ENCODE measurements at regions not wholly inside any gene's neighbourhood (a gene's known extent, or its start where the extent isn't known, plus 50 kb on each side); places are given as distances from the start of the nearest gene placed in this dataset.
"Not testable (repeated sequence)": the region's sequence is repeated elsewhere in the genome, so short reads cannot be mapped to it uniquely, and the experiment has no call there.

DNA sequence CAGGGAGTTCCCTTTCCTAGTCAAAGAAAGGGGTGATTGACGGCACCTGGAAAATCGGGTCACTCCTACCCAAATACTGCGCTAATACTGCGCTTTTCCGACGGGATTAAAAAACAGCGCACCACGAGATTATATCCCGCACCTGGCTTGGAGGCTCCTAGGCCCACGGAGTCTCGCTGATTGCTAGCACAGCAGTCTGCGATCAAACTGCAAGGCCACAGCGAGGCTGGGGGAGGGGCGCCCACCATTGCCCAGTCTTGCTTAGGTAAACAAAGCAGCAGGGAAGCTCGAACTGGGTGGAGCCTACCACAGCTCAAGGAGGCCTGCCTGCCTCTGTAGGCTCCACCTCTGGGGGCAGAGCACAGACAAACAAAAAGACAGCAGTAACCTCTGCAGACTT lies 504.1 kb downstream of the HTR1B start:
- H3K4me1 ChIP-seq (replicated peaks in 1 of 2); in situ Hi-C loops (cut with MboI; ENCODE audit: low pct_unique_long_range_greater_than_20kb in 2 of 9, low sequenced_read_pairs in 9 of 9, unreplicated experiment in 9 of 9); H3K4me3 ChIP-seq; ATAC-seq (replicated peaks in 6 of 8); H3K27ac ChIP-seq: not testable (repeated sequence)
- WGBS, 10 experiments = 75 to 100% (median 91%) methylated on average over 1 to 6 of the region's 15 CpGs; no CpG with 5 or more reads in 5 of the 10 experiments

DNA sequence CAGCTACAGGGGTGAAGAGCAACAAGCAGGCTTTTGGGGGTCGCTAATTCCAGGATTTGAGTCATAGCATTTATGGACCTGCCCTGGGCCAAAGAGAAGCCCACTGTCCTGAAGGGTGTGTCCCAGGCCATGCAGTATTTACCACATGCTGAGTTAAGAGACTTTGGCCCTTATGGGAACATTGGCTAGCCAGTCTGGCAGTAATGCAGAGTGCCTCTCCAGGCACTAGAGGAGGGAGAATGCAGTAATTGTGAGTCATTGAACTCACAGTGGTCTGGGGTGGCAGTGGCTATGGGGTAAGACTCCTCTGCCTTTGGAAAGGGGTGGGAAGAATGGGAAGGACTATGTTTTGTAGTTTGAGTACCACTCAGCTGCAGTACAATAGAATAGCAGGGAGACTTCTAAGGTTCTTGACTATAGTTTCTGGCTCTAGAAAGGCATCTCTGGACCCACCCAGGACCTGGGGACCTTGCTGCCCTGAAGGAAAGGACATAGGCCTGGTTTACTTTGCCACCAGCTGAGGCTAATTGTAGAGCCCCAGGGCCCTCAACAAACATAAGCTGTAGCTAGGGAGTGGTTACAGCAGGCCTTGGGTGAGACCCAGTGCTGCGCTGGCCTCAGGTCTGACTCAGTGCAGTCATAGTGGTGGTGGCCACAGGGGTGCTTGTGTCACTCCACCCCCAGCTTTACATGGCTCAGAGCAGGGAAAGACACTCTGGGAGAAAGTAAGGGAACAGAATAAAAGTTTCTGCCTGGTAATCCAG lies 520.9 kb downstream of the HTR1B start:
- ATAC-seq (replicated peaks in 6 of 8) = peak in 2 of 8 experiments; percentile 88 to 92
- in situ Hi-C loops (cut with MboI; ENCODE audit: low pct_unique_long_range_greater_than_20kb in 2 of 9, low sequenced_read_pairs in 9 of 9, unreplicated experiment in 9 of 9) = no loop called here
- no peak overlapping the region for H3K4me3 ChIP-seq
- no peak overlapping the region for H3K27ac ChIP-seq
- no peaks in the 10 kb centered on the region for H3K4me1 ChIP-seq (replicated peaks in 1 of 2)
- WGBS, 10 experiments = 0 to 100% (median 80%) methylated on average over 1 to 2 of the region's 2 CpGs; no CpG with 5 or more reads in 5 of the 10 experiments

DNA sequence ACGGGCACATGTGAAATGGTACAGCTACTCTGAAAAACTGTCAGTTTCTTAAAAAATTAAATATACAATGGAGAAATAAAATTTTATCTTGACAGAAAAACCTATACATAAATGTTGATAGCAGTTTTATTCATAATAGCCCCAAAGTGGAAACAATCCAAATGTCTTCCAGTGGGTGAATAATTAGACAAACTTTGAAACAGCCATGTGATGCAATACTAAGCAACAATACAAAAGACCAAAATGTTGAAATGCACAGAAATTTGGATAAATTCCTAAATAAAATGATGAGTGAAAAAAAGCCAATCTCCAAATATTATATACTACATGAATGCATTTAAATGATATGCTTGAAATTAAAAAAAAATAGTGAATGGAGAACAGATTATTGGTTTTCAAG lies 523.1 kb downstream of the HTR1B start:
- ATAC-seq (replicated peaks in 6 of 8) = no peak
- Histone ChIP-seq H3K4me3 (no peak overlapping the region), H3K27ac (no peak overlapping the region), H3K4me1 (replicated peaks in 1 of 2) (no peaks in the 10 kb centered on the region)
- in situ Hi-C loops (cut with MboI; ENCODE audit: low pct_unique_long_range_greater_than_20kb in 2 of 9, low sequenced_read_pairs in 9 of 9, unreplicated experiment in 9 of 9) = no loop called here
- 68 to 100% (median 83%) methylated on average over 1 of the region's 1 CpG; no CpG with 5 or more reads in 3 of the 10 experiments for WGBS, 10 experiments

DNA sequence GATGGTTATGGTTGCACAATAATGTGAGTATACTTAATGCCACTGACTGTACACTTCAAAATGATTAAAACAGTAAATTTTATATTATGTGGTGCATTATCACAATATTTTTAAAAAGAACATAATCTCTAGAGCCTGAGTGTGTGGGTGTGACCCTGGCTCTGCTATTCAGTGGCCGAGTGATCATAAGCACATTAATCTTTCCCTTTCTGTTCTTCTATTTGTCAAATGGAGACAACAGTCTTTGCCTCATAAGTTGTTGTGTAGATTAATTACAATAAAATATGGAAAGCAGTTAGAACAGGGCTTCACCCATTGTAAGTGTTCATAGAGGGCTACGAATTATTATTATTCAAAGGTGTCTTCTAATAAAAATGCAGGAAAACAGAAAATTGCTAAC lies 548.6 kb downstream of the HTR1B start:
- H3K4me1 ChIP-seq (replicated peaks in 1 of 2) = peaks cover 3 to 5% of the 10 kb centered on the region in 2 donors
- WGBS, 10 experiments = 25 to 90% (median 67%) methylated on average over 1 to 2 of the region's 2 CpGs; no CpG with 5 or more reads in 1 of the 10 experiments
- in situ Hi-C loops (cut with MboI; ENCODE audit: low pct_unique_long_range_greater_than_20kb in 2 of 9, low sequenced_read_pairs in 9 of 9, unreplicated experiment in 9 of 9) = no loop called here
- ATAC-seq (replicated peaks in 6 of 8) = peak in 6 of 8 experiments; percentile 24 to 71 (median 60)
- H3K4me3 ChIP-seq = no peak overlapping the region
- no peak overlapping the region for H3K27ac ChIP-seq

DNA sequence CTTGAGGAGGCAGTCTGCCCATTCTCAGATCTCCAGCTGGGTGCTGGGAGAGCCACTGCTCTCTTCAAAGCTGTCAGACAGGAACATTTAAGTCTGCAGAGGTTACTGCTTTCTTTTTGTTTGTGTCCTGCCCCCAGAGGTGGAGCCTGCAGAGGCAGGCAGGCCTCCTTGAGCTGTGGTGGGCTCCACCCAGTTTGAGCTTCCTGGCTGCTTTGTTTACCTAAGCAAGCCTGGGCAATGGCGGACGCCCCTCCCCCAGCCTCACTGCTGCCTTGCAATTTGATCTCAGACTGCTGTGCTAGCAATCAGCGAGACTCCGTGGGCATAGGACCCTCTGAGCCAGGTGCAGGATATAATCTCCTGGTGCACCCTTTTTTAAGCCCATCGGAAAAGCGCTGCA lies 557.8 kb downstream of the HTR1B start:
- H3K27ac ChIP-seq; in situ Hi-C loops (cut with MboI; ENCODE audit: low pct_unique_long_range_greater_than_20kb in 2 of 9, low sequenced_read_pairs in 9 of 9, unreplicated experiment in 9 of 9); ATAC-seq (replicated peaks in 6 of 8); H3K4me1 ChIP-seq (replicated peaks in 1 of 2); H3K4me3 ChIP-seq: not testable (repeated sequence)
- no CpG with 5 or more reads among the region's 6 CpGs for WGBS, 10 experiments

DNA sequence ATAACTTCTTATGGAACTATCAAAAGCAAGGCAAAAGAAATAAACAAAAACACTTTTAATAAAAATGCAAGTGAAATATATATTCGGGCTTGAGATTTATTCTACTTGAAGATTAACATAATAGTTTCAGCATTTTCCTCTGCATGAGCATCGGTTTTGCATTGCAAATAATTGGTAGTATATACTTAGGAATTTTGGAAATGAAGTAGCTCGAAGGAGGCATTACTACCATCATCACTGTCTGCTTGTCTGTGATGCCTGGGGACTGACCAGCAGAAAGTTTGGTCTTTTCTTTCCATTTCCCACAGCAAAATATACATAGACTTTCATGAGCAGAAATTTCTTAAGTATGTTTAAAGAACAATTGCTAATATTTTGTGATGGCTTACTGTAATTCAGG lies 570.7 kb downstream of the HTR1B start:
- in situ Hi-C loops (cut with MboI; ENCODE audit: low pct_unique_long_range_greater_than_20kb in 2 of 9, low sequenced_read_pairs in 9 of 9, unreplicated experiment in 9 of 9) = no loop called here
- H3K27ac ChIP-seq = no peak overlapping the region
- WGBS, 10 experiments = 0 to 92% (median 56%) methylated on average over 1 to 3 of the region's 3 CpGs; no CpG with 5 or more reads in 1 of the 10 experiments
- H3K4me1 ChIP-seq (replicated peaks in 1 of 2) = no peaks in the 10 kb centered on the region
- H3K4me3 ChIP-seq = no peak overlapping the region
- ATAC-seq (replicated peaks in 6 of 8) = peak in 3 of 8 experiments; percentile 47 to 82 (median 66)

DNA sequence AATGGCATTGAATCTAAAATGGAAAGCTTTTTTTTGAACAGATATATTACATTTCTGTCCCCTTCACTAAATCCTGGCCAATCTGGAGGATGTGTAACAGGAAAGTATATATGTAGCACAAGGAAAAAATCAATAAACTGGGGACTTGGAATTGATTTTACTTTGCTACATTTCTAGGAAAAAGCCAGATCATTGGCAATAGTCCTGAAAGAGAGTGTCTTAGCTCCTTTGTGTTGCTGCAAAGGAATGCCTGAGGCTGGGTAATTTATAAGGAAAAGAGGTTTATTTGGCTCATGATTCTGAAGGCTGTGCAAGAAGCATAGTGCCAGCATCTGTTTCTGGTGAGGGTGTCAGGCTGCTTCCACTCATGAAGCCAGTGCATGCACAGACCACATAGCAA lies 574.9 kb downstream of the HTR1B start:
- no peak for ATAC-seq (replicated peaks in 6 of 8)
- no peak overlapping the region for H3K27ac ChIP-seq
- H3K4me3 ChIP-seq = no peak overlapping the region
- in situ Hi-C loops (cut with MboI; ENCODE audit: low pct_unique_long_range_greater_than_20kb in 2 of 9, low sequenced_read_pairs in 9 of 9, unreplicated experiment in 9 of 9) = no loop called here
- H3K4me1 ChIP-seq (replicated peaks in 1 of 2) = peaks cover 0 to 10% of the 10 kb centered on the region in 2 donors

DNA sequence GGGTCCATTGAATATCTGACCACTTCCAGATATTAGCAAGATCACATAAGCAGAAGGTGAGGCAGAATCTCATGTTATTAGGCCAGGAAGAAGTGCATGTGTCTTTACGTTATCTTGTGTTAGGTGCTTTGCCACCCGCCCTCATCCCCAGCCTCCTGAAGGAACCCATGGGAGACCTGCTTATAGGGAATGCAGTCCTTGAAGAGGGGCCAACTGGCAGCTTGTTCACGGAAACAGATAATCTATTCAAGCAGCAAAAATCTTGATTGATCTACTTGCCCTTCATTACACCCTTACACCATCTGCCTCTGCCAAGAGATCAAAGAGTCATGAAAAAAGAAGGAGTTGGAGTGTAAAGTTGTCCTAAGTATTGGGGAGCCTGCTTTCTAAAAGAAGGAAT lies 576.4 kb downstream of the HTR1B start:
- Histone ChIP-seq H3K4me1 (replicated peaks in 1 of 2) (peaks cover 0 to 10% of the 10 kb centered on the region in 2 donors), H3K4me3 (no peak overlapping the region), H3K27ac (no peak overlapping the region)
- 0 to 80% (median 38%) methylated on average over 1 to 3 of the region's 3 CpGs; no CpG with 5 or more reads in 4 of the 10 experiments for WGBS, 10 experiments
- no peak for ATAC-seq (replicated peaks in 6 of 8)
- in situ Hi-C loops (cut with MboI; ENCODE audit: low pct_unique_long_range_greater_than_20kb in 2 of 9, low sequenced_read_pairs in 9 of 9, unreplicated experiment in 9 of 9) = no loop called here

DNA sequence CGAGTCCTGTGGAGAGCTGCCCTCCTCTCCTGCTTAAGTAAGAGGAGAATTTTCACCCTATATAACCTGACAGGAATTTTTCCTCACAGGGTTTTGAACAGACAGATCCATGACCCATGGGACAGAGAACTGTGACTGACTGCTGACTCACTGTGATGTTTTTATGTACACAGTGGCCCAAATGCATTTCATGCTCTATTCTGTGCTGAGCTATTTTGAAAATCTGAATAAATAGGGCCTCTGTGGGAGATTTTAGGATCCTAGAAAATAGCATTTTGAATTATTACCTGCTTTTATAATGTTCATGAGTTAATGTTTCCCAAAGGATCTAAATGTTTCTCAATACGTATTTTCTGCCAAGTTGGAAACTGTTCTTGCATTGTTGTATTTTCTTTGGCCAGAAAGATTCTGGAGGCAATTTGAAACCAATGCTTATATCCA lies 577.4 kb downstream of the HTR1B start:
- peak in 4 of 8 experiments; percentile 38 to 94 (median 70) for ATAC-seq (replicated peaks in 6 of 8)
- in situ Hi-C loops (cut with MboI; ENCODE audit: low pct_unique_long_range_greater_than_20kb in 2 of 9, low sequenced_read_pairs in 9 of 9, unreplicated experiment in 9 of 9) = no loop called here
- no peak overlapping the region for H3K4me3 ChIP-seq
- H3K4me1 ChIP-seq (replicated peaks in 1 of 2) = peaks cover 0 to 10% of the 10 kb centered on the region in 2 donors
- H3K27ac ChIP-seq = no peak overlapping the region
- 0 to 100% (median 68%) methylated on average over 1 to 2 of the region's 2 CpGs; no CpG with 5 or more reads in 2 of the 10 experiments for WGBS, 10 experiments

DNA sequence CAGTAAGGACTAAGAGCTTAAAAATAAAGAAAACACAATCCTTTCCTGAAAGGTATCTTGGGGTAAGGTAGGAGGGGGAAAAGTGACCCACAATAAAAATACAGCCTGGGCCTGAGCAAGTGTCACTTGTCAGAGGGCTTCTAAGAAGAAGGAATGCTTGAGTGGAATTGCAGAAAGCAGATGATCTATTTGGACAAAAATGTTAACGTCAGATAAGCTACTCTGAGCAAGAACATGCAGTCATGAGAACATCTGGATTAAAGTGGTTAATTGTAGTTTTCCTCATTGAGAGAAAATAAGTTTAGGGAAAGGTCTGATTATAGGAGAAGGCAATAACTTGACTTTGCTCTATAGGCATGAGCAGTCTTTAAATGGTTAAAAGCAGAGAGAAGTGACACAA lies 581.9 kb downstream of the HTR1B start:
- in situ Hi-C loops (cut with MboI; ENCODE audit: low pct_unique_long_range_greater_than_20kb in 2 of 9, low sequenced_read_pairs in 9 of 9, unreplicated experiment in 9 of 9) = no loop called here
- ATAC-seq (replicated peaks in 6 of 8) = no peak
- no peak overlapping the region for H3K27ac ChIP-seq
- WGBS, 10 experiments = 40 to 100% (median 91%) methylated on average over 1 of the region's 1 CpG
- H3K4me3 ChIP-seq = no peak overlapping the region
- H3K4me1 ChIP-seq (replicated peaks in 1 of 2) = peaks cover 0 to 10% of the 10 kb centered on the region in 2 donors

DNA sequence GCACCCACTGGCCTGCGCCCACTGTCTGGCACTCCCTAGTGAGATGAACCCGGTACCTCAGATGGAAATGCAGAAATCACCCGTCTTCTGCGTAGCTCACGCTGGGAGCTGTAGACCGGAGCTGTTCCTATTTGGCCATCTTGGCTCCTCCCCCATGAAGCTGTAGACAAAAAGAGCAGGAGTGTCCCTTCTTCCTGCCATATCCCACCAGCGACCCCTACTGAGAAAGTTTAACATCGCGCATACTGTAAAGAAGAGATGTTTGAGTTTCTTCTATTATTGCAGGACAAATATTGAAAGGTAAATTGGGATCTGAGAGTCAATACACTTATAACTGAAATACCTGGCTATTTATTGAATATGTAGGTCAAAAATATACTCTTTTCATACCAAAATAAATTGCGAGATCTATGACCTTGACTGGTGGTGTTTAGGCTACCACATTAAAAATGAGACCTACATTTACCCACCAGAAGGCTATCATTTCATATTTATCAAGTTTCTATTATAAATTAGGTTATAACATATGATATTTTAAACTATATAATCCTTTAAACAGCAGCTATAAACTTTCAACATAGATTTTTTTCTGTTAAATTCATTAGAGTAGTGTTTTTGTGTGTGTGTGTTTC lies 586.3 kb downstream of the HTR1B start:
- Histone ChIP-seq H3K27ac (no peak overlapping the region), H3K4me3 (peak overlapping the region in 4 of 5 donors; percentile 8 to 41 (median 27)), H3K4me1 (replicated peaks in 1 of 2) (no peaks in the 10 kb centered on the region)
- ATAC-seq (replicated peaks in 6 of 8) = peak in 6 of 8 experiments; percentile 54 to 100 (median 90)
- 0 to 100% (median 63%) methylated on average over 1 to 4 of the region's 10 CpGs; no CpG with 5 or more reads in 2 of the 10 experiments for WGBS, 10 experiments
- in situ Hi-C loops (cut with MboI; ENCODE audit: low pct_unique_long_range_greater_than_20kb in 2 of 9, low sequenced_read_pairs in 9 of 9, unreplicated experiment in 9 of 9) = no loop called here

DNA sequence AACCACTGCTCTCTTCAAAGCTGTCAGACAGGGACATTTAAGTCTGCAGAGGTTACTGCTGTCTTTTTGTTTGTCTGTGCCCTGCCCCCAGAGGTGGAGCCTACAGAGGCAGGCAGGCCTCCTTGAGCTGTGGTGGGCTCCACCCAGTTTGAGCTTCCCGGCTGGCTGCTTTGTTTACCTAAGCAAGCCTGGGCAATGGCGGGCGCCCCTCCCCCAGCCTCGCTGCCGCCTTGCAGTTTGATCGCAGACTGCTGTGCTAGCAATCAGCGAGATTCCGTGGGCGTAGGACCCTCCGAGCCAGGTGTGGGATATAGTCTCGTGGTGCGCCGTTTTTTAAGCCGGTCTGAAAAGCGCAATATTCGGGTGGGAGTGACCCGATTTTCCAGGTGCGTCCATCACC lies 586.9 kb downstream of the HTR1B start:
- peak in 3 of 8 experiments; percentile 16 to 53 (median 46) for ATAC-seq (replicated peaks in 6 of 8)
- WGBS, 10 experiments = no CpG with 5 or more reads among the region's 18 CpGs
- in situ Hi-C loops (cut with MboI; ENCODE audit: low pct_unique_long_range_greater_than_20kb in 2 of 9, low sequenced_read_pairs in 9 of 9, unreplicated experiment in 9 of 9); H3K4me1 ChIP-seq (replicated peaks in 1 of 2); H3K27ac ChIP-seq: not testable (repeated sequence)
- H3K4me3 ChIP-seq = peak overlapping the region in 3 of 5 donors; percentile 8 to 41 (median 31)

DNA sequence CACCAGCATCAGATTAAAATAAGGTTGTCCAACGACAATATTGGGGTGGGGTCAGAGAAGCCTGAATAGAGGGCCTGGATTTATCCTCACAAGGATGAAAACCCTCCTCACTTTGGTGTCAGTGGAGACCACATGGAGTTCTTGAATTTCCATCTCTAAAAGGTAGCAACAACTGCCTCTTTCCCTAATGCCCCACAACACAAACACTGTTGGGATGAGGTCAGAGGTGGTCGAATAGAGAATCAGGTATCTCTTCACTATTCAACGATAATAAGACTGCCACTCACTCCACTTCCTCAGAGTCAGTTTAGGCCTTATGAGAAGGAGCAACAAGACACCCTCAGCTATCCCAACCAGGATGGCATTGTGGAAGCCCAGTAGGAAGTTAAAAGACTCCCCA lies 596.1 kb downstream of the HTR1B start:
- 29 to 100% (median 55%) methylated on average over 1 to 3 of the region's 3 CpGs; no CpG with 5 or more reads in 4 of the 10 experiments for WGBS, 10 experiments
- no peak overlapping the region for H3K27ac ChIP-seq
- no peak overlapping the region for H3K4me3 ChIP-seq
- no peaks in the 10 kb centered on the region for H3K4me1 ChIP-seq (replicated peaks in 1 of 2)
- ATAC-seq (replicated peaks in 6 of 8) = no peak
- in situ Hi-C loops (cut with MboI; ENCODE audit: low pct_unique_long_range_greater_than_20kb in 2 of 9, low sequenced_read_pairs in 9 of 9, unreplicated experiment in 9 of 9) = no loop called here
